ENCODE measurements at regions not wholly inside any gene's neighbourhood (a gene's known extent, or its start where the extent isn't known, plus 50 kb on each side); places are given as distances from the start of the nearest gene placed in this dataset.

DNA sequence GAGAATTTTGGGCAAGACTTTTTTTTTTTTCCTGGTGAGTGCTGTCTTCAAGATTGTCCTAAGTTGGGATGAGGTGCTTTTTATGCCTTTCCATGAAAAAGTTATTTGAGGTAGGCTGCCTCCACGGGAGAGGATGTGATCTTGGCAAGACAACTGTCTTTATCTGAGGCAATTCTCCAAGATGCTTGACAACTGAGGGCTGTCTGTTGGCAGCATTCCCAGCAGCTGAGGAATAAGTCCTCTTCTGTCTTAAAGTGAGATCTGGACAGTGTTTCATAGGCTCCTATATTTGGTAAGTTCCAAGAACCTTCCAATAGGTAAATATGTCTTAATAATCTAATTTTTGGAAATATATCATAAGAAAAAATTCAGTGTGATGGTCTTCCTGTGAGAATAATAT is 662.0 kb downstream of the CDH11 start:
- DNase-seq (ENCODE audit: low read depth) = peak; percentile 75

DNA sequence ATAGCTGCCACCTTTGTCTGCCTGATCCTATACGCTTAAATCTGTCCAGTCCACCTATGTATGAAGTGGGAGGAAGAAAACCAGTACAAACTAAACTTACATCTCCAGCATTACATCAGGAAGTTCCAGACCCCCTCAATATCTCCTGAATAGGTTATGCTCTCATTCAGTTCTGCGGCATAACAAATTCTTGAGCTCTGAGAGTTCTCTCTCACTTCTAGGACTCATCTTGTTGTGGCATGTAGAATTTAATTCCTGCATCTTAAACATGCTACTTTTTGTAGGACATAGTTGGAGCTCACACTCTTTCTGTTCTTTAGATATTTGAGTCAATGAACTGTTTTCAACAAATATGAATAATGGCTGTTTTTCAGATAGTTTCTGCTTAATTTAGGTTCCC is 662.5 kb downstream of the CDH11 start:
- DNase-seq (ENCODE audit: low read depth) = no peak

DNA sequence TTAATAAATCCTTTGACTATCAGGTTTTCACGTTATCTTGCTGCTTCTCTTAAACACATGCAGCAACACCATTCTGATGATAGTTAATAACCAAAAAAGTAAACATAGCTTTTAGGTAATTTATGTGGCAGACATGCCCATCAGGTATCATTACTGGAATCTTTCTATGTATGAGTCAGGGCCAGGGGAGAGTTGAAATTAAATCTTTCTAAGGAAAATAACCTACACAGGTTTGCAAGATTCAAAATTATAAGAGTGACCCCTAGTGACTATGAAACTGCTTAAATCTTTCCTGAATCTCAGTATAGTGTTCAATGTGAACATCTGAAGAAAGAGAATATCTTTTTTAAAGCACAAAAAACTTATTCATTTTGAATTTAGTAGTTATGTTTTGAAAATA is 666.6 kb downstream of the CDH11 start:
- DNase-seq (ENCODE audit: low read depth) = peak; percentile 41

DNA sequence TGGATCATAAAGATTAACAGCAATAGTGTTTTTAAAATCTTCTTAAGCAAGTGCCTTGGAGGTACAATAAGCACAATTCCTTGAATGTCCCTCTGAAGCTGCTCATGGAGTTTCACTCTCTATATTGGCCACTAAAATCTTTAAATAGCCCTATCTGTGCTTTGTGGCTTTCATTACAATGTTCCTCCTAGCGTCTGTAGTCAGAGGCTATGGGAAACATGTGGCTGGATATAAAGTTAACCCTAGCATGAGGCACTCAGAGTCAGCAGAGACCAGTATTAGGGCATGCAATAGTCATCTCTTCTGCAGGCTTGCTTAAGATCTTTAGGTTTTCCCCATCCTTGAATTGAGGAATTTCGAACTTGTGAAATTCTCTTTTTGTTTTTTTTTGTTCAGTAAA is 668.2 kb downstream of the CDH11 start:
- DNase-seq (ENCODE audit: low read depth) = no peak

DNA sequence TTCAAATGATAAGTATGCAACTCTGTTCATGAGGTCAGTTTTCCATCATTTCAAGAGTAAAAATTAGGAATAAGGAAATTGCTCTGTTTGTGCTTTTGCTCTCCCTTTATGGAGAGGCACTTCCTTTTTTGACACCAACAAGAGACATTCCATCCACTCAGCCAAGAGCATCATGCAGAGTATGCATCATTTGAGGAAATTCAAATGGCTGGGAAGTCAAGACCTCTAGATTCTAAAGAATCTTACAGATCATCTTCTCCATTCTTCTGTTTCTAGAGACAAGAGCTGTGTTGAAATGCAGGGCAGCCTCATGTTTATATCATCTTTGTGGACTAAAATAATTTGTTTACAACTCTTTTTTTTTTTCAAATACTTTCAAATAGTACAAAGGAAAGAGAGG is 669.4 kb downstream of the CDH11 start:
- DNase-seq (ENCODE audit: low read depth) = no peak

DNA sequence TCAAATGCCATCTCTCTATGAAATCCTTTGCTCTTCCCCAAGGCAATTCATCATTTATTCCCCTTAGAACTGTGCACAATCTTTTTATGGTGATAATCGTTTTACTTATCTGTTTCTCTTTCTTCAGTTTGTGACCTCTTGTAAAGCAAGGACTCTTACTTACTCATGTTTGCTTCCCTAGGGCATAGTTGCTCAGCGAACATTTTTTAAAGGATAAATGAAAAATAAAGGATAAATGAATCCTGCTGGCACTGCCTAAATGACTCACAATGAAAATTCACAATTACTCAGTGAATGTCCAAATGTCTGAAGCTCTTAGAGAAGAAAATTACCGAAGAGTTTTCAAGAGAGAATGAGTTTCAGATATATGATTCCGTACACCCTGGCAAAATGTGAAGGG is 671.7 kb downstream of the CDH11 start:
- DNase-seq (ENCODE audit: low read depth) = no peak

DNA sequence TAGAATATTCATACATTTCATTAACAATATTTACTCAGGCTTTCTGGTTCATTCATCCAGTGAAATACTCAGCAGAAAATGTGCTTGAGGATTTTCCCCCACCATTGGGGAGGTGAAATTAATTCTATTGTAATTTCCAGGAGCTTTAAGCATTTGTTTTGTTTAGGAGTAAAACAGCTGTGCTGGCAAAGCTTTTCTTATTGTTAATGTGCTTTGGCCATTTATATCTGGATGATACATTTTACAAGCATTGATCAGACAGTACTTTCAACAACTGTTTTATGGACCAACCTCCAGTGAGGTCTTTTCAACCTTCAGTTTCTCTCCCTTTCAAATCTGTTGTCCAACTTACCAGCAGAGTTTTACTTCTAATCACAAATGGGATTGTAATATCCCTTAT is 672.4 kb downstream of the CDH11 start:
- DNase-seq (ENCODE audit: low read depth) = no peak

DNA sequence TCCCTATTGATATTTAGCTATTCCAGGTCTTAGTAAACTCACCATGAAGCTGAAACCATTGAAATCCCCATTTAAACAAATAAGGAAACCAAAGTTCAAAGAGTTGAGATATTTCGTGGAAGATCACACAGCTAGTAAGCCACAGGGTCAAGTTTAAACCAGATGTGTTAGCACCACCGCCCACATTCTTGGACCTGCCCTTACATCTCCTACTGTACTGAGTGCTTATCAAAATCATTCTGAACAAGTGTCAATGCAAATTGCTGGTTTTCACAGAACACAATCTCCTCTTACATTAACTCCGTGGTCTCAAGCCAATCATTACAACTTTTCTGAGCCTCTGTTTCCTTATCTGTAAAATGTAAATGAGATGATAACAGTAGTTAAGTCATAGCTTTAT is 676.2 kb downstream of the CDH11 start:
- DNase-seq (ENCODE audit: low read depth) = no peak

DNA sequence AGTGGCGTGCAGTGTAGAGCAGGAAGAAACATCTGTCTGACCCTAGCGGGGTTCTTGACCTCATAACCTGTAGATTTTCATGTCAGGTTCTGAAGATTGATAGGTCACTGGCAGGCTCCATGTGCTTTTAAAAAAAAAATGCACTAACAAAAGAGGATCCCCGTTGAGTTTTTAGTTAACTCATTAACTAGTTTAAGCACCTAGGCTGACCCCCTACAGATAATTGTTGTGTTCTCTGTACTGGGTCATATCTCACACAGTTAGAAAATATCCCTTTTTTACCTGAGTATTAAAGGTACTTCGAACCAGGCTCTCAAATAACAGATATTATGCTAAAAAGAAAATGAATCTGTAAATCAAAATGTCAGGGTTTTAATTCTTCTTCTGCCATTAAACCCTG is 676.6 kb downstream of the CDH11 start:
- no peak for DNase-seq (ENCODE audit: low read depth)

DNA sequence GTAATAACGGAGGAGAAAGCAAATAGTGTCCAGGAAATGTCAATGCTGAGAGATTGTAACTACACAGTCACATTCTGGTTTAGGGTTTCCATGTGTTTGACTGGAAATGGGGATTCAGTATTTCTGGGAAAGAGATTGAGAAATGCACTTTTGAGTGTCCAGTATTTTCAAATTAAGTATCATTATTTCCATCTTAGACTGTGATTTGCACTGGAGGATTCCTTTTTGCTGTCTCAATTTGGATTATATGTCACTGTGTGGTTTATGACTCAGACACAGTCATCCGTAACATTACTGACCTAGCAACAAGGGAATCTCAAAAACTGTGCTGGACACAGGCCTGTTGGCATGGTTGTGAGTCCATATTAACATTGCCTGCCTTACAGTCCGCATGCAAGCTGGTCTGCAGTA is 681.4 kb downstream of the CDH11 start:
- DNase-seq (ENCODE audit: low read depth) = peak; percentile 90

DNA sequence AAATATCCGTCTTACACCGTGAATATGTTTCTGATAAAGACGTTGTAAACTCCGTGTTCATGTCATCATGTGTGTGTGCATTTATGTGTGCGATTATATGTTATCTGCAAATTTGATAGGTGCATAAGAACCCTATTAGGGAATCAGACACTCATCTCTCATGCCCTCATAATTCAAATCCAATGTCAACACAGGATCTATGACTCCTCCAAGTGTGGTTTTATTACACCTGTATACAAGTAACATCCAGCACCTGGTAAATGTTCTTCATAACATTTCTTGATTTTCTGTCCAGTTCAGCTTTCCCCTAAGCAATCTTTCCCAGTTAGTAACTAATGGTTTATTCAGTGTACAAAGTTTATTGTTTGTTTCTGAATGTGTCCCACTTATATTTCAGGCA is 681.9 kb downstream of the CDH11 start:
- DNase-seq (ENCODE audit: low read depth) = no peak

DNA sequence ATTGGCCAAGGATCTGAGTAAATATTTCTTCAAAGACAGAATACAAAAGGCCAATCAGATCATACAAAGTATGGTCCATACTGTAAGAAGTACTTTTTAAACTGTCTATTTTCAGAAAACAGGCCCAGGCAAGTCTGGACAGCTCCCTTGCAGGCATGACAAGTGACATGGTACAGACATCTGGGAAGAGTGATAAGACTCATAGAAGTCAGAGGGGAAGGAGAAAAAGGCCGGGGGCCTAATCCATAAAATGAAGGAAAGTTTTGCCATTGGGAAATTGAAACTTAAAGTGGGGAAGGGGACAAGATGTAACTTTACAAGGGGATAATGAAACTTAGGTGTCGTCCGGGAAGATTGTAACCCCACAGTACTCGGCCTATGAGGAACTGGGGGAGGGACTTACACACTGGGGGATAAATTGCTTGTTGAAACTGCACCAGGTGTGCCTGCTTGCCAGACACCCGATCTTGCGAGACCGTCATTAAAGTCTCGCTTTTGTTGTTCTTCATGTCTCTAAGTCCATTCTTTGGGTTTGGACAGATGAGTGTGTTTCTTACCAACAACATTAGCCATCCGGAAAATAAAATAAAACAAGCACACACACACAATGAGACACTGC is 684.0 kb downstream of the CDH11 start:
- DNase-seq (ENCODE audit: low read depth) = peak; percentile 20

DNA sequence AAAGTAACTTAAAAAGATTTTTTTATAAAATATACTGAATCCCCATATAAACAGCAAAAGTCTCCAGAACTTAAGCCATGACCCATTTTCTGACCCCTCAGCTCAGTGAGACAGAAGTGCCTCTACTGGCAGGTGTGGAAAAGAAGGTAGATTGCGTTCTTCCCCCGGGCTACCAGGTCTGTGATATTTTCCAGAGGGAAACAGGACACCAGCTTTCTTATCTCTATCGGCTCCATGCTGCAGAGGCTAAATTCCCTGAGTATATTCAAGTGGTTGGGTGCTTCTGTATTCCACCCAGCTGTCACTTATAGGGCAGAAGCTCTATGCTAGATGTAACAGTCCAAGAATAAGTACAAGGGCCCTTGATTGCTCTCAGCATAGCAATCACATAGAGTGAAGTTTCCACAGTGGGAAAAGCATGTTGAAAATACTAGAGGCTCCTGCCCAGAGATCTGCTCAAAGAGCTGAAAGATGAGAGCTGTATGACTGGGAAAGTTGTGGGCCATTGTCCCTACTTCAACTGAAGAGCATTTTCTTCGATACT is 687.3 kb downstream of the CDH11 start:
- no peak for DNase-seq (ENCODE audit: low read depth)

DNA sequence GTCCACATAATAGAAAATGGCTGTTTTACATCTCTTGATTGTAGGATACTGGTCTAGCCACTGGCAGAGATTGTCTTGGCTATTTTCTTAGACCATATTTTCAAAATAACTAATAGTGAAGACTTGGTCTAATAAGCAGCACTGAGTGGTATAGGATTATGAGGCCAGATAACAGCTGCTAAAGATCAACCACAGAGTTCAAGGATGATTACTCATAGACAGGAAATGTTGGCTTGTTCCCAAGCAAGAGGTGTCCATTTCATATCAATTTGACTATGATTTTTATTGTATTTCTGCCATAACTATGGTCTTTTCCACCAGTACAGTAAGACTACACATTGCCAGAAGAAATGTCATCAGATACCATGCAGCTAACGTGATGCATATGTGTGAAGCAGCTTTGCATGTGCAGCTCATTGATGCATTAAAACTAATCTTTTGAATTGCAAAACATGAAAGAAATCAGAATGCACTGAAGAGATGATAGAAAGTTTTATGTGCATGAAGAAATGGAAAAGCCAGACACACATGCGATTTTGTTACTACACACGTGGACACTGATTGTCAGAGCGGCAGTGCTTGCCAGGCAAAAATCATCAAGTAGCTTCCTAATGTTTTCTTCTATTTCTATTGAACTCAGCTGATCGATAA is 693.3 kb downstream of the CDH11 start:
- DNase-seq (ENCODE audit: low read depth) = peak; percentile 84

DNA sequence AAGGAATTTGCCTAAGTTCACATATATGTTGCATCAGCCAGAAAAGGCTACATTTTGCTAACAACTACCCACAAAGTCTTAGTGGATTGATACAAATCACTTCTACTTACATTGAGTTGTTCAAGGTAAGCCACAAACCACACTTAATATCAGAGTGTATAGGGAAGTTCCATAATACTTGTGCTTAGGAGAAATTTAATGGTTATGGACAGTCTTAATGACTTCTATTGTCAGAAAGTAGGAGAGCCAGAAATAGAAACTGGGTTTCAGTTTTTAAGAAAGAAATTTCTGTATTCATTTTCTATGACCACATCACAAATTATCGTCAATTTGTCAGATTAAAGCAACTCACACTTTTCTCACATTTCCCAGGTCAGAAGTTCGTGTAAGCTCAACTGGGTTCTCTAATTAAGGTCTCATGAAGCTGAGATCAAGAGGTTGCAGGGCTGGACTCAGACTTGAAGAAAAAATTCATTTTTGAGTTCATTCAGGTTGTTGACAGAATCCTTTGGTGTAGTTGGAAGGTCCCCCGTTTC is 695.7 kb downstream of the CDH11 start:
- DNase-seq (ENCODE audit: low read depth) = no peak

DNA sequence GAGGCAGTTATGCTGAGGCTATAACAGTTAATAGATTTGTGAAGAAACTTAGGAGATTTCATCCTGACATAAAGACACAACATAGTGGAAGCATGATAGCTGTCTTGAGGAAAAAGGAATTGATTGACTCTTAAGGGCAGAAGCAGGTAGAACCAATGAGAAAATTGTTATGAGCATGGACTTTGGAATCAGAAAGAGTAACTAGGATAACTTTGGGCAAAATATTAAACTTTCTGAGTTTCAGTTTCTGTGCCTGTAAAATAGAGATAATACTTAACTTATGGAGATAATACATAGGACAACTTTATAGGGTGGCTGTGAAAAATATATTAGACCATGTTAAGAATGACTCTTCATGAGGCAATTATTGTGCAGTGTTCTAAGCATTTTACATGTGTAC is 696.5 kb downstream of the CDH11 start:
- no peak for DNase-seq (ENCODE audit: low read depth)

DNA sequence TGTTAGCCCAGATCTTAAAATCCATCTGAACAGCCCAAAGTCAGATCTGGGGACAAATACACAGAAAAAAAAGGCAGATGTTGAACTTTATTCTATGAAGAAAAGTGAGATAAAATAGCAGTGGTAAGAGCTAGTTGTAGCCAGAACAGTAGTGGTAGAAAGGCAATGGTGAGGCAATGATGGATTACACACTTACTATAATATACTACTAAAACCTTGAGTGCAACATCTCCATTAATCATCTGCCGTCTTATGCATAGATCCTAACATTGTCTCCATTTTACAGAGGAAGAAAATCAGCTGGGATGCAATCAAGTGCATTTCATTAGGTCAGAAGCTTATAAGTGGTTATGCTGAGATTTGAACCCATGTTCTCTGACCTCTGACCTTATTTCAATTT is 699.6 kb downstream of the CDH11 start:
- no peak for DNase-seq (ENCODE audit: low read depth)

DNA sequence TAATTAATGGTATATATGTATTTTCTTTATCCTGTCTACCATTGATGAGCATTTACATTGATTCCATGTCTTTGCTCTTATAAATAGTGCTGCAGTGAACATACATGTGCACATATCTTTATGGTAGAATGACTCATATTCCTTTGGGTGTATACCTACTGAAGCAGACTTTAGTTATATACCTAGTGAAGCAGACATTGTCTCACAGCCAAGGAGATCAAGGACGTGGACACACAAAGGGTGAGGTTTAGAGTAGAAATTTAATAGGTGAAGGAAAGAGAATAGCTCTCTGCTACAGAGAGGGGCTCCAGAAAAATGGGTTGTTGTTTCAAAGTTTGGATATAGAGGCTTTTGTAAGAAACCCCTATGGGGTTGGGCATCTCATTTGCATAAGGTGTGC is 700.3 kb downstream of the CDH11 start:
- DNase-seq (ENCODE audit: low read depth) = no peak

DNA sequence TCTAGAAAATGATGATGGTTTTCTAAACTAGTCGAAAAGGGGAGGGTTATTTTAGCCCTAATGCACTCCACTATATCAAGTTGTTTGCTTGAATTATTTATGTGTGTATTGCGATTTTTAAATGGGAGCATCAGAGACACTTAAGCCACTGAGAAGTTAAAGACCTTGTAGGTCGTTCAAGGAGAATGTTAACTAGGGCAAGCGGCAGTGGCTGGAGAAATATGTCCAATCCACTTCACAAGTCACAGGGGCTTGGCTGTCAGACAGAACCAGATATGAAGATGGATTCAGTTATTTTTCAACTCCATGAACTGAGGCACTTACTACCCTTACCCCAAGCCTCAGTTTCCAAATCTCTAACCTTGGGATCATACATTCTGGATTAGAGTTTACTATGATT is 702.0 kb downstream of the CDH11 start:
- DNase-seq (ENCODE audit: low read depth) = no peak

DNA sequence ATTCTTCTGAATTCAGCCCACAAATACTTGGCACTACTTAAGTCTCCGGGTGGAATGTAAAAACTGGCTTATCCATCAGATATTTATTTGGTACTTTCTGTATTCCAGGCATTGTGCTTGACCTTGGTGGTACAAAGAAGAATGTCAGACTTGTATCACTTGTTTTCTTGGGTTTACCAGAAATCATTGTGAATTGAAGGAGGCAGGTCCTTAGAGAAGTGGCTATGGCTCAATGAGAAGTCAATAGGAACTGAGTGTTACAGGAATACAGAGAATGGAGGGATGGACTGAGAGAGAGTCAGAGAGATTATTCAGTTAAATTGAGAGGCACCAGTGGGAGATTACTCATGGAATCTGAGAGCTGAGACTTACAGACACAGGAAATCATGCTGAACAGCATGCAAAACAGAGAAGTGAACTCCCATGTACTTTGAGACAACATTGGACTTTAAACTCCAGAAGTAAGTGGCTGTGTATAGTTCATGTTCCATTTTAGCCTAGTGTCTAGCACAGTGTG is 704.1 kb downstream of the CDH11 start:
- DNase-seq (ENCODE audit: low read depth) = peak; percentile 51

DNA sequence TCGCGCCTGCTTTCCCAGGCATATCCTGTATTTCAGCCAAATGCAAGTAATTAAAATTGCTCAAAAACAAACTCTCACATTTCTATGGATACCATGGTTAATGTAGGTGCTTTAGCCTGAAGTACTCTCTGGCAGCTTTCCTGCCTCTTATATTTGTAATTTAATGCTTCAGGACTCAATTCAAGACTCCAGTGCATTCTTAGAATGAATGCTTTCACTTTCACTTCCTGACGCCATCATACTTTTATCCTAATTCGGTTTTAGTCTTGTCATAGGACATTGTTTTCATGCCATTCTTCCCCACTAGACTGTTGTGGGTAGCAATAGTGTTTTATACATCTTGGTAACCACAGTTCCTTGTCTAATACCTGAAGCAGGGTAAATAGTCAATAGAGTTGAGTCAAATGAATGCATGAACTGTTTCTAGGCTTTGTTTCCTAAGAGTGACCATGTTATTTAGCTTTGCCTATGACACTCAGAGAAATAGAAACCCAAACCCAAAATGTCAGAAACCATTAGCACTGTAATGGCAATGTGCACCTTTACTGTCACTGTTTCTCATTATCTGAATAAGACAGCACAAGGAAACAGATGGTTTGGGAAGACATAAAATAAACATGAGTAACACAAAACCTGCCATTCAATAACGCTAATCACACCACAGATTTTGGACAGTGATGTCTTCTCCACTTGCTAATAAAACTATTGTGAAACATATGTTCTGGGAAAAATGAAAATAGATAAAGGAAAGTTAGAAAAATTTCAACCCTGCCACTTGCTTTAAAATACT is 705.5 kb downstream of the CDH11 start:
- DNase-seq (ENCODE audit: low read depth) = peak; percentile 37

DNA sequence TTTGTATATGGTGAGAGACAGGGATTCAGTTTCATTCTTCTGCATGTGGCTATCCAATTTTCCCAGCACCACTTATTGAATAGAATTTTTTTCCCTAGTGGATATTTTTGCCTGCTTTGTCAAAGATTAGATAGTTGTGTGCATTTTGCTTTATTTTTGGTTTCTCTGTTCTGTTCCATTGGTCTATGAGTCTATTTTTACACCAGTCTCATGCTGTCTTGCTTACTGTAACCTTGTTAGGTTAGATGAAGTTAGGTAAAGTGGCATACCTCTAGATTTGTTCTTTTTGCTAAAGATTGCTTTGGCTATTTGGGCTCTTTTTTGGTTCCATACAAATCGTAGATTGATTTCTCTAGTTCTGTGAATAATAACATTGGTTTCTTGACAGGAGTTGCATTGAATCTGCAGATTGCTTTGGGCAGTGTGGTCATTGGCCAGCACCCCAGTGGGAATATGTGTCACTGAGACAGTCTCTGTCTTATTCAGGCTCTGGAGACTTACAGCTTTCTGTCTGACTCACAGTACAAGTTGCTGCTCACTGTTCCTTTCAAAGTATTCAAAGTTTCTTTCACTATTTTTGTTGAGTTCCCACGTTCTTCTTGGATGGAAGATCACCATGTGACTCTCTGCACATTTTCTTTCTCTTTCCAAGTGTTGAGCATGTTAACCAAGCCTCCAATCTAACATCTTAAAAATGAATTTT is 709.1 kb downstream of the CDH11 start:
- DNase-seq (ENCODE audit: low read depth) = peak; percentile 30

All from amniotic epithelial cell (primary cell).